DMS153 treated with DMSO at 0.1 percent for 48 hours (cell line): ENCODE measurements at regions not wholly inside any gene's neighbourhood (a gene's known extent, or its start where the extent isn't known, plus 50 kb on each side); places are given as distances from the start of the nearest gene placed in this dataset.
"Not testable (repeated sequence)": the region's sequence is repeated elsewhere in the genome, so short reads cannot be mapped to it uniquely, and the experiment has no call there.

Source experiments
- DNase-seq: peaks from one replicate; lab custom pipeline; 2025; ENCODE audit not compliant: unreplicated experiment; lab: John Stamatoyannopoulos, UW

DNA sequence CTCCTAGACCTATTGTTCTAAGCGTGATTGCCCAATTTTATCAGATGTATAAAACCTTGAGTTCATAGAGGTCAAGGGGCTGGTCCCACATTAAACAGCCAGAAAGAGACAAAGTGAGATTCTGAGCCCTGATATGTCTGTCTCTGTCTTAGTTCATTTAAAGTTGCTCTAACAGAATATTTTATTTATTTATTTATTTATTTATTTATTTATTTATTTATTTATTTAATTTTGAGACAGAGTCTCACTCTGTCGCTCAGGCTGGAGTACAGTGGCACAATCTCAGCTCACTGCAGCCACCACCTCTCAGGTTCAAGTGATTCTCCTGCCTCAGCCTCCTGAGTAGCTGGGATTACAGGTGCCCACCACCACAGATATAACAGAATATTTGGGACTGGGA, 1999.6 kb upstream of the WWC1 start:
- DNase-seq = not testable (repeated sequence)

DNA sequence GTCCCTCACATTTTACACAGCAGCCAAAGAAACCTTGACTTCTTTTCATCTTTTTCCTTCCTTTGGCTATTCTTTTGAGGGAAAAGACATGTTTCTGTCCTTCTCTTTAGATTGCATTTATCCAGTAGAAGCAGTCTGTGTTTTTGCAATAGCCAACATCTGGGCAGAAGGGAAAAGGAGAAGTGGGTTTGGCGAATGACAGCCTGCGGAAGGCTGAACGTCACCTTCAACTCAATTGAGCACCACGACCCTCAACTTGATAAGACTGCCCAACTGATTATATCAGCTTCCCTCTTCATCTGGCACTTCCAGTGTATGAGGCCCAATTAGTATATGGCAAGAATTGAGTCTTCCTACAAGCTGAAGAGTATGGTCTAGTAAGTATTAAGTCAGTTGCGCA, 1997.6 kb upstream of the WWC1 start:
- DNase-seq = no peak

DNA sequence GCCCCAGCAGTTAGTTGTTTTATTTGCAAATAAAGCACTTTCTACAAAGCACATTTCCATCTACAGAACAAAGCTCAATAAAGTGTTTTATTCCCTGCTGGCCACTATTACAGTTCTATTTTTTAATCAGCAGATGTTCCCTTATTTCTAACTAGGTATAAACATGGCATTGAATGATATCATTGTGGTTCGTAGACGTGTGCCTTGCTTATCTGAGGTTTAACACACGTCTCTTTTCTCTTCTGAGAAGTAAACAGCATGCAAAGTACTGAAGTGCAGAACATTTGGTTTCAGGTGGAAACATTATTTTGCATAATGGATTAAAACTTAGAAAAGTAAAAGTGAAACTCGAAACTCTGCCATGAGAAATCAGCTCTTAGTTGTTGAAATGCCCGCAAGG, 1989.3 kb upstream of the WWC1 start:
- DNase-seq = no peak

DNA sequence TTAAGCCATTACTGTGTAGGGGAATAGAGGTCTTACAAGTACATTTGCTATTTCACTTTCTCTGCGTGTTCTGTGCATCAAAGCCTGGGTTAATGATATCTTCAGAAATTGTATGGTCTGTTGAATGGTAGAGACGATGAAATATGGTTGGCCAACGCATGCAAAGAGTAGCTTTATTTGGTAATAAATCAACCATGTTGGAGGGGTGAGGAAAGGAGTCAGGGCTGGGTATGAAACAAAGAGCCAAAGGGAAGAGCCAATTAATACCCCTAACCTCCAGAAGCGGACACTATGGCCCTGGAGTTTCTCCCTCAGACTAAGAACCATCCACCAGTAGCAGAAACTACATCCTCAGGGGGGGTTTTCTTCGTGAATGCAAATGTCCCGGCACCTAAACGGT, 1974.0 kb upstream of the WWC1 start:
- DNase-seq = no peak

DNA sequence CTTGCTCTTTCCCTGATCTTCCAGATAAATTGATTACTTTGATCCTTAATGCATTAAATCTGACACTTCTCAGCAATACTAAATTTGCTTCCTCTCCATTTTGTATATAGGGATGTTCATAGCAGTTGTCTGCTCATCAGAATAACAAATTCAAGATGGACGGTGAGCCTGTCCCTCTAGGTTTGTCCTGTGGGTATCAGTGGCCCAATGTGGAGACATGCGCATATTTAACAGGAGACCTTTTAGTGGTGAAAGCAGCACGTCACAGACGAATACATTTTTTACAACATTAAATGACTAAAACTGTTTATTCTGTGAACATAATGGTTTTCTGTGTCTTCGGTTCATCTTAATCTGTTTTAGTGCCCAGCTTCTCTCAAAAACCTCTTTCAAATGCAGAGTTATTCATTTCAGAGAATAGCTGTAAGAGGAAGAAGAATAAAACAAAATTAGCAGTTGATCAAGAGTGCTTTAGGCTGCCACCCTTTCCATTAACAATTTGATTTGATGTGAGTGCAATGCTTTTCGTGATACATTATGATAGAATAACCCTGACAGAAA, 1970.4 kb upstream of the WWC1 start:
- DNase-seq = no peak

DNA sequence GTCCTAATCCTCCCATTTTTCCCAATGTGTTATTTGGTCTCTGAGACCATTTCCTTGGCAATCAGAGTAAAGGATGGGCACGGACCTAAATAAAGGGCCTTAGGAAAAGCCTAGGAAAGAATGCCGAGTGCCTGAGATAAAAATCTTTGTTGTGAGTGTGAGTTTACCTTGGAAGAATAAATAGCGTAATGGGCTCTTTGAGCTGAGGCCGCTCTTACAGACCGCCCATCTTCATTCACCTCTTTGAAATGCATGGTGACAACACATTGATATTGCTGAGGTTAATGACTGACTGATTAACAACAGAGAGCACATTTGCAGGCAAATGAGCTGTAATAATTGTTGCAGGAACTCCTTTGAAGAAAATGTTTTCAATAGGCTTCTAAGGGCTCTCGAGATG, 1967.1 kb upstream of the WWC1 start:
- no peak for DNase-seq

DNA sequence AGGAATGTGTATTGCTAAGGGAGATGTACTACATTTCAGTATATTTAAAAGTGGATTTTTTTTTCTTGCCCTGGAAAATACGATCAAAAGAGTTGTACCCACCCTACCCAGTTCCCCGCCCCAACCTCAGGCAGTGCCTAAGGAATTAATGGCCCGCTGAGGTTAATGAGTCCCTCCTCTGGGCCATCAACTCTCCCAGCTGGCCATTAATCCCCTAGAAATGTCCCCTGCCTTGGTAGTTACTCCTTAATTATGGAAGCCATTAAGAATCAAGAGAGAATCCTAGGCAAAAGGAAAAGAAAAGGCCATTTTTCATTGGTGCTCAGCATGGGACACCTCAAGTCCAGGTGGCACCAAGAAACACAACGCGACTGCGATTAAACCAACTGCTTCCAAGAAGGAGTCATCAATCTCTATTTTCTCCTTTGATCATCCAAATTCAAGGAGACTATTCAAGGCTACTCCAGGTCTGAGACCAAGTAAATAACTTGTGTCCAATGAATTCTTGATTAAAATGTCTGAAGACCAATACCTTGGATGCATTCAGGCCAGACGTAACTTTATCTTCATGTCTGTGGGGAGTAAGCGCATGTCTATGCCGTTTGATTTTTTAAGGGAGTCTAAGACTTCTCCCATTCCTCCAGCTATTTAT, 1962.2 kb upstream of the WWC1 start:
- no peak for DNase-seq

DNA sequence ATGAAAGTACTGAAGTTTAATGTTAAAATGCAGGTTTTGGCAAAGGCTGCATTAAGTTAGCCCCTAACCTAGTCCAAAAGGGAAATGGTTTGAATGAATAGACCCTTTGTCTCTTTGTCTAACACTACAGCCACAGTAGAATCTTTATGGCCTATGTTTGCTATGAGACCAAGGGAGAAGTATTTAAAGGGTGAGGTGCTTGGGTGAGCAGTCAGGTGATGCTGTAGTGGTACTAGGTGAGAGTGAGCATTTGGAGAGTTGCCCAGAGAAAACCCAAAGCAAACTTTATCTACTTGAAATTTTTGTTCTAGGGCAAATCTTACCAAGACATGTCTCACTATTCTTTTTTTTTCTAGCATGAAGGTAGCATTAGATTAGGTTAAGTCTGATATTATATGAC, 1961.4 kb upstream of the WWC1 start:
- DNase-seq = no peak

DNA sequence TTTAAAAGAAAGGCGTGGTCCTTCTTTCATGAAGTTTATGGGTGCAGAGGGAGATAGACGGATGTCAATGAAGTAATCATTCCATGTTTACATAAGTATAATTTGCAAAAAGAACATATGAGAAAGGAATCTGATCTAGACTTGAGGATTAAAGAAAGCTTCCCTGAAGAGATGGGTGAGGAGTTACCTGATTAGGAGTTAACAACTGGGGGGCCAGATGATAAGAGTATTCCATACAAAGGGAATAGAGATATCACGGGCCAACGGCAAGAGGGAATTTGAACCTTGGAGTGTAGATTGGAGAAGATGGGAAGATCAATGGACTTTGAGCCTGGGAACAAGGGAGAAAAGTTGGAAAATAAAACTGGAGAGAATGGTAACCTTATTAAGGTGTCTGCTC, 1959.9 kb upstream of the WWC1 start:
- DNase-seq = no peak

DNA sequence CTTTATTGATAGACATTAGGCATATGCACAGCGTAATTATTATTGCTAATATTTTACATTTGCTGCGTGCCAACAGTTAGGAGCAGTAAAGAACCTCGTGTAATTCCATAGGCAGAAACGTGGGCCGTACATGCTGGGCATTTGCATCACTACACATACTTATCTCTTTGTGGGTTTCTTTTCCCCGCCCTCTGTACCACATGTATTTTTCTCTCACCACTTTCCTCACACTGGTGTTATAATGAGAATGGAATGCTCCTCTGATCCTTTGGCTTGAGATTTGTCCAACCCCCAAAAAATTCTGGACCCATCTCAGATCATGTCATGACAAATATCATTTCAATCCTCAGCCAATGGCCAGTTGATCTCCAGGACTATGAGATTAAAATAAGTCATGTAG, 1952.6 kb upstream of the WWC1 start:
- no peak for DNase-seq

DNA sequence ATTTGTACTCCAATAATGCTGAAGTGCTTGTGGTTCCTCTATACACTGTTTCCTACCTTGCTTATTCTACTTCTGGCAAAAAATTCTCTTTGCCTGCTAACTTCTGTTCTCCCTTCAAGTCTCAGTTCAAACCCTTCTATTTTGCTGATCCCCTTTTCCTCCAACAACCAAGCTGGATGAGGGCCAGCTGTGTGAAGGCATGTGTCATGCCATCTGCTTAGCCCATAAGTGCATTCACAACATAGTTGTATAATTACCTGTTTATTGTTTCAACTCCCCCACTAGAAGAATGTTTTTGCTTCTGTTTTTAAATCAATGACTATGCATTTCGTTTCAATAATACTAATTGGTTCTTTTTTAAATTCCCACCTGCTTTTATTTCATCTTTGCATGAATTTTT, 1951.4 kb upstream of the WWC1 start:
- no peak for DNase-seq

DNA sequence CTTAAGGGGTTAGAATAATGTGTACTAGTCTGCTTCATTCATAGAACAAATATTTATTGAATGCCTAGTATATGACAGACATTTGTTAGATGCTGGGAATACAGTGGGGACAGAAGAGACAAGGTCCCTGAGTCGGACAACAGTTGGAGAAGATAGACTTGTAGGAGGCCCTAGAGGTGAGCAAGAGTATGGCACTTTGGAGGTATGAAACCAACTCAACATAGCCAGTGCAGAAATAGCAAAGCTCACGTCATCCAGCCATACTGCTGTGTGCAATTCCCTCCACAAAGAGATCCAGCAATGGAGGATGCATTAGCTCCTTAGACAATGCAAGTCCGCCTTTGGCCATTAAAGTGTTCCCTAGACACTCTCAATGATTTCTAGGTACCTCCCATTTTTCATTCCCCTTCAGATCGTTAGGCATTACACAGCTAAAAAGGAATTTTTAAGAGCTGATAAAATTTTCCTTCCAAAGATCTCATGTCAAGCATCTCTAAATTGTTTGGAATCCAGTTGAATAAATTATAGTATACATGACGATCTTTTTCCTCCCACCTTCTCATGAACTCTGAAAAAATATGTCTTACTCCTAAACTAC, 1949.6 kb upstream of the WWC1 start:
- no peak for DNase-seq

DNA sequence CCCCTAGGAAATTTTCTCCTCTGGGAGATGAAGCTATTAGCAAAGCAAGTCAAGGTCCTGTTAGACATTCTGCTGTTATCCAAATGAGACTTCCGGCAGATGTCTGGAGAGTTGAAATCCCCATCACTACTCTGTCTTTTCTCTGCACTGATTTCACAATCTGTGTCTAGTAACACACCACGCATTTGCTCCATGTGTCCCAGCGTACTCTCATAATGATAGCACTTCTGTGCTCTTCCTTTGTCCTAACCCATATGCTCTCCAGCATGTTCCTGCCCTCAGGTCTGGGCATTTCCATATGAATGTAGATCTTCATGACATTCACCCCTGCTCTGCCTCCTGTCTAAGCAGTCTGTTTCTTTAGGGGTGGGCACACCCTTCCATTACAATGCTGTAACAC, 1949.0 kb upstream of the WWC1 start:
- no peak for DNase-seq

DNA sequence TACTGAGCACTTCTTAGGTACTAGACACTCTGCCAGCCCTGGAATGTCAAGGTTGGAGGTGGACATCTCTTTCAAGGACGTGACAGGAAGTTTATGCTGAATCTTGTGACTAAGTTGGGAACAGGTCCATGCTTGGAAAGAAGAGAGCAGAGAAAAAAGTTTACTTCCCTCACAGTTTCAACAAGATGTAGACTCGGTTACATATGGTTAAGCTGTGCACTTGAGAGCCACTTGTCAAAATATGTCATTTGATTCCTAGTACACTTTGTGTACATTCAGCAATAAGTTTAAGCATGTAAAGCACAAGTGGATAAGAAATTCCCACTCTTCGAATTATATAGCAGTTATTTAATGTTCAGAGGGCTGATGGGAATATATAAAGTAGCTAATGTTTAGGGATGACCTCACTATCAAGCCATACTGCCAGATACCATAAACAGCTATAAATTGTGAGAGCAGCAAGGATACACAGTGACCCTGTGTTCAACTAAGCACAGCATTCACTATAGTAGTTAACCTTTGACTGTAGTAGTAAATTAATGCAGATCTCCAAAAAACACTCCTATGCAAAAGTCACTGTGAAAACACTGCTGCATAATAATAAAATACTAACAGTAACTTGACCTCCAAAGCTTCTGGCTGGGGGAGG, 1944.6 kb upstream of the WWC1 start:
- no peak for DNase-seq

DNA sequence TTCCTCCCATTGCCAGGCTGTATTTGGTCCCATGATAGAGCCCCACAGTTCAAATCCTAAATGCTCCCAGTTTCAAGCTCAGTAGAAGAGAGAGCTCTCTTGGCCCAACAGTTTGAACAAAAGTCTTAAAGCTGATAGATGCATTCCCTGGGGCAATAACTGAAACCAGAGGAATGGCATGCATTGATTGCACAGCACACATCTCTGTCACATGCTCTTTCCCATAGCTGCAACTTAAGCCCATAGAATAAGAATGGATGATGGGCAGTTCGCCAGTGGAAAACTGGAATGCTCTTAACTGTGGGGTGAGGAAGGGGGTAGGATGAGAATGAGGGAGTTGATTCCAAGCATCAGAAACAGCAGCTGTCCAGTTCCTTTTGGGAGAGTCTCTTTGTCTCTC, 1942.4 kb upstream of the WWC1 start:
- DNase-seq = no peak

DNA sequence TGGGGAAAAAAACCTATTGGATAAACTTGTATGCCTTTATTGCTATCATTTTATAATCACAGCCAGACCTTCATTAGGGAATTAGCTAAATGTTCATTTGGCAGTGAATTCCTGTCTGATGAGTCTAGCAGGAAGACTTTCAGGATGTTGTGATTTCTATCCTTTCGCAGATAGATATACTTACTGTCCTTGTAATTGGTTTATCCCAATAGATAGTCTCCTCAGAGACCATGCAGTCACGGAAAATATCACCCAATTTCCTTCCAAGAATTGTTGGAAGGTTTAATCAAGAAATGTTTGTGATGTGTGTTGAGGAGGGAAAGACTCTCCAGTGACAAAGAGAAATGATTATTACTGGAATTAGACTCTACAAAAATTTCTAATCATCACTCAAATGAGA, 1937.9 kb upstream of the WWC1 start:
- DNase-seq = no peak

DNA sequence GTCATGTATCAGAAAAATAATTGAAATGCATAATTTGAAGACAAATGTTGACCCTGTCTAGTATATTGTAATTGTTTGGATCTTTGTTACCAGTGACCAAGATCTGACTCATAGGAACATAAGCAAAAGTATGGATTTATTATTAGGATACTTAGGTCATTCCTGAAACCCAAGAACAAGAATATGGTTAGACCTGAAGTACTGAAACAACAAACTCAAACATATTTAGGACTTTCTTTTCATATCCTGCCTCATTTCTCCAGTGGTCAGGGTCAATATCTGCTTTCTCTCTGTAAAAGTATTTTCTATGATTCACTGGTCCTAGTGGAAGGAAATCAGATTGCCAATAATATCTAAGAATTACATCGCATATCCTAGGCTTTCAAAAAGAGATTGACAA, 1937.1 kb upstream of the WWC1 start:
- no peak for DNase-seq

DNA sequence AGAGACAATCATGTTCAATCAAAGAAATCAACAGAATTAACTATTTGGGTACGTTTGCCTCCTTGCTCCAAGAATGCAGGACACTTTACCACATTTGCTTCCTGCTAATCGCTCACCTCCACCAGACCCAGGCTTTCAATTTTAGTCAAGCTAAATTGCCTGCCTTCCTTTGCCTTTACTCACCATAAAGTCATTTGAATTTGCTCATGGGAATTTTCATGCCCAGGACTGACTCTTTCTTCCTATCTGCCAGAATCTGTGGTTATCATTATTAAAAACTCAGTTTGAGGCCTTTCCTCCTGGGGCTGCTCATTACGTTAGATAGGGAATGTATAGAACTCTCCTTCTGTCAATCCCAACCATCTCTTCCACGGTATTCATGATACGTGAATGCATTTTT, 1935.3 kb upstream of the WWC1 start:
- no peak for DNase-seq

DNA sequence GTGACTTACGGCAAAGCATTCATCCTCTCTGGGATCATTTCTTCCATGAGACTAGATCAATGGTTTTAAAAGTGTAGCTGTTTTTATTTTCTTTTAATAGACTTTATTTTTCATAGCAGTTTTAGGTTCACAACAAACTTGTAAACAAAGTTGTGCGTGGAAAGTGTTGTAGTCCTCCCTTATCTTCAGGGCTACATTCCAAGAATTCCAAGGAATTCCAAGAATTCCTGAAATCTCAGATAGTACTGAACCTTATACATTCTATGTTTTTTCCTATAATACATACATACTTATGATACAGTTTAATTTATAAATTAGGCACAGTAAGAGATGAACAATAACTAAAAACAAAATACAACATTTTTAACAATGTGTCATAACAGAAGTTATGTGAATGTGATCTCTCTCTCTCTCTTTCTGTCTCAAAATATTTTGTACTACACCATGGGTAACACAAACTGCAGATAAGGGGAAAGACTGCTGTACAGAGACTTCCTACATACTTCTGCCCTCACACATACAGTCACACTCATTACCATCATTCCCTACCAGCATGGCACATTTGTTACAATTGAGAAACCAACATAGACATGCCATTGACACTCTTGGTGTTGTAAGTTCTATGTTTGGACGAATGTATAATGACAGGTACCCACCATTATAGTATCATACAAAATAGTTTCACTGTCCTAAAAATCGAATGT, 1933.2 kb upstream of the WWC1 start:
- DNase-seq = no peak

DNA sequence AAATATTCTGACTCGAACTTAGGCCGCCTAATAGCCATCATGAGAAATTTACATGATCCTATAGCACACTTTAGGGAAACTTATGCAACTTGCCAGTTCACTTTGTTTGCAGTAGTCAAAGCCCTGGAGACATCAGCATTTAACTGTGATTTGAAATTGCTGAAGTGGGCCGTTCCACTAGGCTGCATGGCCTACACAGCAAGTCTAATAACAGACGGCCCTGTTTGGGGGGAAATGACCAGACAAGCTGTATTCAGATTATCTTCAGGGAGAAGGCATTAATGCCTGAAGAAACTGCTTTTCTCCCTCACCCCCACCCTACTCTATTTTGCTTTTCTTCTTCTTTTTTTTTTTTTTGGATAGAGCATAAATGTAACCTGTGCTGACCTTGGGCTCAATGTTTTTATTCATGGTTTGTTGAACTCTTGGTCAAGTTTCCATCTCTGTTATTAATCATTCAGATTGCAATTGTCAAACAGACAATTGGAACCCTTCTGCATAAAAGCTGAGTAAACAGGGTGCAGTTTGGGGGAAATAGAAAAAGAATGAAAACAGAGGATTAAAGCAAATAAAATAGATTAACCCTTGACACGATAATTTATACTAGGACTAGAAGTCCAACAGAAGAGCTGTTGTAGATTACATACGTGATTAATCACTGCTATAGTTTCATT, 1928.2 kb upstream of the WWC1 start:
- no peak for DNase-seq

DNA sequence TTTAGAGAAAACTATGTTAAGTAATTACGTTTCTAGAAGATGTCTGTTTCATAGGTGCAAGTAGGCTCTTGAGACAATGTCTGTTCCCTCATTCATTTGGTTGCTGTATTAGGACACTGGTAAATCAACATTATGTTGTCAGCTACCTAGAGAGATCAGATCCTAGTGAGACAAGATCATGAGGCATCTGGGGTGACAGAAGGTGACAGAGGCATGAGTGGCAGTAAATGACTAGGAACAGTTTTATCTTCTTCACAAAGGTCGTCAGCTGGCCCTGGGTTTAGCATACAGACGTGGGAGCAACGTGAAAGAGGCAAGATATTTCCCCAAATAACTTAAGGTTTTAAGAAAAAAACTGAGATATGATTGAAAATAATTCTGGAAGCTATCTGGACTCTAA, 1926.3 kb upstream of the WWC1 start:
- no peak for DNase-seq
